Transverse colon (tissue), 4 donors: ENCODE measurements at regions not wholly inside any gene's neighbourhood (a gene's known extent, or its start where the extent isn't known, plus 50 kb on each side); places are given as distances from the start of the nearest gene placed in this dataset.

Source experiments
- DNase-seq: peaks from one replicate; pipeline ENCODE4 v3.0.0-alpha.2; 2019
- H3K27ac ChIP-seq, 4 donors: fragments of 200-600 bp; sonication (generic); 2 replicates each; pipeline ENCODE4 v1.5.1; 2016 to 2018; ENCODE audit warnings: inconsistent platforms in 4 of 4
- H3K27me3 ChIP-seq: fragments of 200-600 bp; sonication (generic); 2 replicates; pipeline ENCODE4 v1.5.1; 2017; ENCODE audit warnings: inconsistent platforms
- H3K36me3 ChIP-seq, 4 donors: fragments of 200-600 bp; sonication (generic); 2 replicates each; pipeline ENCODE4 v1.5.1; 2017 to 2019; ENCODE audit warnings: inconsistent platforms in 4 of 4
- H3K4me1 ChIP-seq, 4 donors: fragments of 200-600 bp; sonication (generic); 2 replicates each; pipeline ENCODE4 v1.5.1; 2017 to 2020; ENCODE audit warnings: inconsistent platforms in 4 of 4
- H3K4me3 ChIP-seq, 4 donors: fragments of 200-600 bp; sonication (generic); 1 replicate in 1 of 4; 2 replicates in 3 of 4; pipeline versions ENCODE4 v1.5.1 to v1.6.1; 2017 to 2019; ENCODE audit warnings: inconsistent platforms in 4 of 4
- H3K9me3 ChIP-seq, 2 donors: fragments of 200-600 bp; sonication (generic); 2 replicates each; pipeline ENCODE4 v1.5.1; 2017 to 2019; ENCODE audit warnings: inconsistent platforms in 2 of 2
- CTCF ChIP-seq, 5 experiments: fragments of 200-600 bp in 3 of 5; fragments of 450-650 bp in 2 of 5; sonication (generic) in 3 of 5; IDR thresholded peaks; 1 replicate in 2 of 5; 2 replicates in 3 of 5; pipeline ENCODE4 v1.5.1; 2016 to 2017; ENCODE audit warnings: antibody characterized with exemption in 5 of 5, inconsistent platforms in 3 of 5, mild to moderate bottlenecking in 2 of 5, moderate library complexity in 1 of 5
- EP300 ChIP-seq: sonication (generic); formaldehyde crosslinking; IDR thresholded peaks from one replicate; pipeline ENCODE4 v1.6.1; 2017; ENCODE audit warnings: antibody characterized with exemption, low read depth
- POLR2A ChIP-seq: fragments of 450-650 bp; IDR thresholded peaks from one replicate; pipeline ENCODE4 v1.6.1; 2016; ENCODE audit warnings: antibody characterized with exemption, mild to moderate bottlenecking, moderate library complexity
- POLR2AphosphoS5 ChIP-seq, 3 donors: sonication (generic); formaldehyde crosslinking; IDR thresholded peaks; one replicate each; pipeline ENCODE4 v1.6.1; 2016; ENCODE audit warnings: antibody characterized with exemption in 3 of 3
- WGBS, 2 donors: methylation state at CpG; one replicate each; pipeline ENCODE4 v1.1.5; 2018; ENCODE audit warnings: low coverage in 1 of 2; 5-methylcytosine and 5-hydroxymethylcytosine counted together
- in situ Hi-C, 4 donors: fragments of 200-750 bp; cut with MboI; loops; one replicate each; pipeline versions ENCODE4 v1.15.0 to v1.15.1; 2017; ENCODE audit warnings: low sequenced_read_pairs in 3 of 4, low pct_ligation_motif_present in 1 of 4, low pct_unique_long_range_greater_than_20kb in 1 of 4
- intact Hi-C: fragments of 100-400 bp; cut with DNase I; formaldehyde crosslinking; loops from one replicate; pipeline ENCODE4 v1.15.1; 2023; ENCODE audit warnings: low total_unique reads

GRCh38 chr6:40020166-40020565 lies 85.9 kb upstream of the MOCS1 start:
- no peaks in the 10 kb centered on the region for H3K27me3 ChIP-seq
- in situ Hi-C loops (no loop called here), intact Hi-C loops (no loop called here)
- TF ChIP-seq POLR2A (no peak), EP300 (no peak), POLR2AphosphoS5 (IDR thresholded peaks at IDR 0.05) (no peak), CTCF (IDR thresholded peaks at IDR 0.05) (no peak)
- no peak overlapping the region for H3K4me3 ChIP-seq
- no peaks in the 10 kb centered on the region for H3K36me3 ChIP-seq
- peaks cover 0 to 6% of the 10 kb centered on the region in 2 donors for H3K9me3 ChIP-seq
- no peak overlapping the region for H3K27ac ChIP-seq
- H3K4me1 ChIP-seq, result no peaks in the 10 kb centered on the region
- DNase-seq, result no peak

- H3K36me3 ChIP-seq, result no peaks in the 10 kb centered on the region
- intact Hi-C loops (no loop called here), in situ Hi-C loops (no loop called here)
- no peak for DNase-seq
- H3K27me3 ChIP-seq, result no peaks in the 10 kb centered on the region
- H3K4me1 ChIP-seq, result no peaks in the 10 kb centered on the region
- no peak overlapping the region for H3K27ac ChIP-seq
- 92% methylated on average over 1 of the region's 1 CpG for WGBS, 2 donors
- peaks cover 0 to 6% of the 10 kb centered on the region in 2 donors for H3K9me3 ChIP-seq
- no peak overlapping the region for H3K4me3 ChIP-seq
- TF ChIP-seq EP300, result no peak
- TF ChIP-seq POLR2A, result no peak
- no peak for TF ChIP-seq POLR2AphosphoS5 (IDR thresholded peaks at IDR 0.05)
- no peak for TF ChIP-seq CTCF (IDR thresholded peaks at IDR 0.05)
Observed at GRCh38 chr6:40015530-40015929, 81.3 kb upstream of the MOCS1 start.

- in situ Hi-C loops, result no loop called here
- 95% methylated on average over 4 of the region's 4 CpGs; no CpG with 5 or more reads in 1 of the 2 donors for WGBS, 2 donors
Observed at GRCh38 chr6:40011844-40012243, 77.6 kb upstream of the MOCS1 start.

GRCh38 chr6:40000964-40001515 lies 66.8 kb upstream of the MOCS1 start:
- no peak for DNase-seq
- H3K36me3 ChIP-seq, result no peaks in the 10 kb centered on the region
- H3K4me1 ChIP-seq, result peaks cover 0 to 8% (median 3%) of the 10 kb centered on the region in 4 donors
- 63% methylated on average over 4 of the region's 4 CpGs; no CpG with 5 or more reads in 1 of the 2 donors for WGBS, 2 donors
- intact Hi-C loops (no loop called here), in situ Hi-C loops (no loop called here)
- peaks cover 0 to 3% of the 10 kb centered on the region in 2 donors for H3K9me3 ChIP-seq
- H3K27ac ChIP-seq, result no peak overlapping the region
- H3K4me3 ChIP-seq, result no peak overlapping the region
- H3K27me3 ChIP-seq, result no peaks in the 10 kb centered on the region
- TF ChIP-seq POLR2AphosphoS5 (IDR thresholded peaks at IDR 0.05) (no peak), EP300 (no peak), POLR2A (no peak), CTCF (IDR thresholded peaks at IDR 0.05) (no peak)

More at GRCh38 chr6:40011844-40012243, 77.6 kb upstream of the MOCS1 start:
- Histone ChIP-seq H3K4me3 (no peak overlapping the region), H3K4me1 (no peaks in the 10 kb centered on the region), H3K27me3 (no peaks in the 10 kb centered on the region), H3K9me3 (peaks cover 0 to 6% of the 10 kb centered on the region in 2 donors), H3K27ac (no peak overlapping the region), H3K36me3 (no peaks in the 10 kb centered on the region)
- TF ChIP-seq CTCF (IDR thresholded peaks at IDR 0.05), result no peak
- no peak for TF ChIP-seq POLR2A
- no peak for TF ChIP-seq POLR2AphosphoS5 (IDR thresholded peaks at IDR 0.05)
- intact Hi-C loops, result no loop called here
- no peak for DNase-seq
